MM.1S (cell line): ENCODE measurements at regions not wholly inside any gene's neighbourhood (a gene's known extent, or its start where the extent isn't known, plus 50 kb on each side); places are given as distances from the start of the nearest gene placed in this dataset.

ENCODE experiments used
- CTCF ChIP-seq: fragments of 300-600 bp; sonication (generic); IDR thresholded peaks from 2 replicates; pipeline ENCODE4 v1.5.1; 2016; ENCODE audit warnings: antibody characterized with exemption, low read length, mixed read lengths
- EZH2 ChIP-seq: fragments of 300-600 bp; sonication (generic); optimal IDR thresholded peaks from 2 replicates; pipeline ENCODE3; 2017; ENCODE audit warnings: low read depth, mild to moderate bottlenecking, antibody characterized with exemption, low read length, mixed read lengths

GRCh38 chrX:40973619-40974018 lies 111.6 kb upstream of the USP9X start:
- TF ChIP-seq CTCF (no peak), EZH2 (no peak)
